ENCODE measurements at regions not wholly inside any gene's neighbourhood (a gene's known extent, or its start where the extent isn't known, plus 50 kb on each side); places are given as distances from the start of the nearest gene placed in this dataset.
"Not testable (repeated sequence)": the region's sequence is repeated elsewhere in the genome, so short reads cannot be mapped to it uniquely, and the experiment has no call there.

GRCh38 chr20:43382135-43382534 lies 75.6 kb upstream of the SRSF6 start:
- not testable (repeated sequence) for TF ChIP-seq EZH2 (IDR thresholded peaks at IDR 0.05; ENCODE audit: borderline replicate concordance, insufficient read depth, low read depth, low read length, poor library complexity, severe bottlenecking); CTCF (IDR thresholded peaks at IDR 0.05)

All from B cell (primary cell).